ENCODE measurements at regions not wholly inside any gene's neighbourhood (a gene's known extent, or its start where the extent isn't known, plus 50 kb on each side); places are given as distances from the start of the nearest gene placed in this dataset.

- DNase-seq (ENCODE audit: low spot score) = no peak
- TF ChIP-seq, protein P1, sequence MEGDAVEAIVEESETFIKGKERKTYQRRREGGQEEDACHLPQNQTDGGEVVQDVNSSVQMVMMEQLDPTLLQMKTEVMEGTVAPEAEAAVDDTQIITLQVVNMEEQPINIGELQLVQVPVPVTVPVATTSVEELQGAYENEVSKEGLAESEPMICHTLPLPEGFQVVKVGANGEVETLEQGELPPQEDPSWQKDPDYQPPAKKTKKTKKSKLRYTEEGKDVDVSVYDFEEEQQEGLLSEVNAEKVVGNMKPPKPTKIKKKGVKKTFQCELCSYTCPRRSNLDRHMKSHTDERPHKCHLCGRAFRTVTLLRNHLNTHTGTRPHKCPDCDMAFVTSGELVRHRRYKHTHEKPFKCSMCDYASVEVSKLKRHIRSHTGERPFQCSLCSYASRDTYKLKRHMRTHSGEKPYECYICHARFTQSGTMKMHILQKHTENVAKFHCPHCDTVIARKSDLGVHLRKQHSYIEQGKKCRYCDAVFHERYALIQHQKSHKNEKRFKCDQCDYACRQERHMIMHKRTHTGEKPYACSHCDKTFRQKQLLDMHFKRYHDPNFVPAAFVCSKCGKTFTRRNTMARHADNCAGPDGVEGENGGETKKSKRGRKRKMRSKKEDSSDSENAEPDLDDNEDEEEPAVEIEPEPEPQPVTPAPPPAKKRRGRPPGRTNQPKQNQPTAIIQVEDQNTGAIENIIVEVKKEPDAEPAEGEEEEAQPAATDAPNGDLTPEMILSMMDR (conservative IDR thresholded peaks at IDR 0.05; ENCODE audit: low read depth) = no peak
- CTCF ChIA-PET = interaction anchor here (0.7 kb wide), 1 partner anchor 30 kb away, joined by 11 read pairs; no protein-coding TSS in a partner anchor
- no peak overlapping the region for H3K27ac ChIP-seq
- POLR2A ChIA-PET (ENCODE audit: low non-redundant PET) = no interaction called here
Observed at GRCh38 chr20:22910287-22910852, 124.7 kb upstream of the SSTR4 start.

- H3K27ac ChIP-seq = no peak overlapping the region
- ChIA-PET CTCF (interaction anchor here (0.6 kb wide), 1 partner anchor 311 kb away, joined by 4 read pairs; no protein-coding TSS in a partner anchor), POLR2A (ENCODE audit: low non-redundant PET) (no interaction called here)
- TF ChIP-seq, protein P1 (conservative IDR thresholded peaks at IDR 0.05; ENCODE audit: low read depth) = no peak
- DNase-seq (ENCODE audit: low spot score) = no peak
Observed at GRCh38 chr20:22914291-22914690, 120.8 kb upstream of the SSTR4 start.

DNA sequence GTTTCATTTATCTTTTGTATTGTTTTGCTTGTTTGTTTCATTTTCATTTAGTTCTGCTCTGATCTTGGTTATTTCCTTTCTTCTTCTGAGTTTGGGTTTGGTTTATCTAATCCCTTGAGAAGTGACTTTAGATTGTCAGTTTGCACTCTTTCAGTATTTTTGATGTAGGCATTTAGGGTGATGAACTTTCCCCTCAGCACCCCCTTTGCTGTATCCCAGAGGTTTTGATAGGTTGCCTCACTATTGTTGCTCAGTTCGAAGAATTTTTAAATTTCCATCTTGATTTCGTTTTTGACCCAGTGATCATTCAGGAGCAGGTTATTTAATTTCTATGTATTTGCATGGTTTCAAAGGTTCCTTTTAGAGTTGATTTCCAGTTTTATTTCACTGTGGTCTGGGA is 119.6 kb upstream of the SSTR4 start:
- DNase-seq (ENCODE audit: low spot score) = no peak
- TF ChIP-seq, protein P1 (conservative IDR thresholded peaks at IDR 0.05; ENCODE audit: low read depth) = no peak
- CTCF ChIA-PET = no interaction called here

DNA sequence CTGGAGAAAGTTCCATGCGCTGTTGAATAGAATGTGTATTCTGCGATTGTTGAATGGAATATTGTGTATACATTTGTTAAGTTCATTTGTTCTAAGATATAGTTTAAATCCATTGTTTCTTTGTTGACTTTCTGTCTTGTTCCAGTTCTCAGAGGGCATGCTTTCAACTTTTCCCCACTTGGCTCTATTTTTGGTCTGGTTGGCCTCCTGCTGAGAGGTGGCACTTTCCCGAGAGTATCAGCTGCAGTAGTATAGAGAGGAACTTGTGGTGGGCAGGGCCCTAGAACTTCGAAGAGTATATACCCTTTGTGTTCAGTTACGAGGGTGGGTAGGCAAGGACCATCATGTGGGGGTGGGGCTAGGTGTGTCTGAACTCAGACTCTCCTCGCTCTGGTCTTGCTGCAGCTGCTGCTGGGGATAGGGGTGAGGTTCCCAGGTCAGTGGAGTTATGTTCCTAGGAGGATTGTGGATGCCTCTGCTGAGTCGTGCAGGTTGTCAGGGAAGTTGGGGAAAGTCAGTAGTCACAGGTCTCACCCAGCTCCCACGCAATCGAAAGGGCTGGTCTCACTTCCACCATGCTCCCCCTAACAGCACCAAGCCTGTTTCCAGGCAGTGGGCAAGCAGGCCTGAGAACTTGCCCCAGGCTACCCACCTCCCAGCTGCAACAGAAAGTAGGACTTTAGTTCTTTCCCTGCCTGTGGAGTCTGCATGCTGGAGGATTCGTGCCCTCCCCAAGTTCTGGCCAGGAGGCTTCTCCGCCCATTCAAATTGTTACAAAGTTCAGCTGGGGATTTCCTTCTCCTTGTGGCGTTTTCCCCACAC is 118.9 kb upstream of the SSTR4 start:
- ChIA-PET CTCF (no interaction called here), POLR2A (ENCODE audit: low non-redundant PET) (no interaction called here)
- DNase-seq (ENCODE audit: low spot score) = no peak
- TF ChIP-seq, protein P1 (conservative IDR thresholded peaks at IDR 0.05; ENCODE audit: low read depth) = no peak
- H3K27ac ChIP-seq = no peak overlapping the region

More for the DNA sequence above, 119.6 kb upstream of the SSTR4 start:
- POLR2A ChIA-PET (ENCODE audit: low non-redundant PET) = no interaction called here
- no peak overlapping the region for H3K27ac ChIP-seq

- no peak overlapping the region for H3K27ac ChIP-seq
- TF ChIP-seq, protein P1 (conservative IDR thresholded peaks at IDR 0.05; ENCODE audit: low read depth) = no peak
- ChIA-PET POLR2A (ENCODE audit: low non-redundant PET) (no interaction called here), CTCF (no interaction called here)
- no peak for DNase-seq (ENCODE audit: low spot score)
Observed at GRCh38 chr20:22918286-22918983, 116.7 kb upstream of the SSTR4 start.

DNA sequence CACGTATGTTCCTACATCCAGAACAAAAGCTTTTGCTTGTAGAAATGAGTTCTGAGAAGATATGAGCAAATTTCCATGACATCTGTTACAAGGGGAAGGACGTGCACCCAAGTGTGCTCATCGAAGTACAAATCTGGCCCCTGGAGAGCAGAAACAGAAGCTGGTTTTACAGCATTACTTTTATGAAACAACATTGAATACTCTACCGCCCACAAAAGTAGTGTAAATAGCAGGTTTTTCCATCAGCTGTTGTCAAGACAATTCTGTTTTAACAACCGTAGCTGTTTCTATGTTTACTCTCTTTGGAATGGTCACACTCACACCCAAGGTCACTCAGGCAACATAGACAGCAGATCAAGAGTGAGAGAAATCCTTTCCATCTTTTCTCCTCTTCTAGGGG is 114.2 kb upstream of the SSTR4 start:
- ChIA-PET CTCF (interaction anchor here (0.6 kb wide), 1 partner anchor 1201 kb away, joined by 3 read pairs; no protein-coding TSS in a partner anchor), POLR2A (ENCODE audit: low non-redundant PET) (interaction anchor here (0.6 kb wide), 1 partner anchor 157 kb away, joined by 3 read pairs; no protein-coding TSS in a partner anchor)
- H3K27ac ChIP-seq = no peak overlapping the region
- TF ChIP-seq, protein P1 (conservative IDR thresholded peaks at IDR 0.05; ENCODE audit: low read depth) = no peak
- DNase-seq (ENCODE audit: low spot score) = no peak
